Dendritic cell treated with granulocyte-macrophage colony-stimulating factor and Interleukin-4, amounts not matched to agents 40 ng/mL and 50 ng/mL, for 4 days (primary cell): ENCODE measurements at regions not wholly inside any gene's neighbourhood (a gene's known extent, or its start where the extent isn't known, plus 50 kb on each side); places are given as distances from the start of the nearest gene placed in this dataset.

Source experiments
- H3K27ac Mint-ChIP-seq: one replicate; pipeline ENCODE4 v1.8.0; 2022; ENCODE audit warnings: mild to moderate bottlenecking, mixed read lengths
- H3K27me3 Mint-ChIP-seq: one replicate; pipeline ENCODE4 v1.8.0; 2022; ENCODE audit warnings: mild to moderate bottlenecking, mixed read lengths
- H3K36me3 Mint-ChIP-seq: one replicate; pipeline ENCODE4 v1.8.0; 2022; ENCODE audit warnings: low read depth, mixed read lengths
- H3K4me1 Mint-ChIP-seq: one replicate; pipeline ENCODE4 v1.8.0; 2022; ENCODE audit warnings: low read depth, mixed read lengths
- H3K4me3 Mint-ChIP-seq: one replicate; pipeline ENCODE4 v1.8.0; 2022; ENCODE audit warnings: mild to moderate bottlenecking, moderate library complexity, mixed read lengths
- H3K9me3 Mint-ChIP-seq: one replicate; pipeline ENCODE4 v1.8.0; 2022; ENCODE audit warnings: mixed read lengths
- intact Hi-C: fragments of 100-400 bp; cut with micrococcal nuclease; formaldehyde crosslinking; loops from one replicate; pipeline ENCODE4 v1.15.0; 2022

- no peaks in the 10 kb centered on the region for H3K4me1 Mint-ChIP-seq
- H3K4me3 Mint-ChIP-seq, result no peak overlapping the region
- H3K36me3 Mint-ChIP-seq, result no peaks in the 10 kb centered on the region
- H3K27me3 Mint-ChIP-seq, result no peaks in the 10 kb centered on the region
- H3K9me3 Mint-ChIP-seq, result no peaks in the 10 kb centered on the region
- intact Hi-C loops, result no loop called here
- no peak overlapping the region for H3K27ac Mint-ChIP-seq
Measured at GRCh38 chr5:97420646-97421045, 237.6 kb upstream of the RIOK2 start.

- H3K36me3 Mint-ChIP-seq, result no peaks in the 10 kb centered on the region
- intact Hi-C loops, result no loop called here
- no peaks in the 10 kb centered on the region for H3K27me3 Mint-ChIP-seq
- no peak overlapping the region for H3K4me3 Mint-ChIP-seq
- H3K27ac Mint-ChIP-seq, result no peak overlapping the region
- H3K4me1 Mint-ChIP-seq, result no peaks in the 10 kb centered on the region
- H3K9me3 Mint-ChIP-seq, result no peaks in the 10 kb centered on the region
Measured at GRCh38 chr5:97422678-97423077, 239.6 kb upstream of the RIOK2 start.

- H3K27ac Mint-ChIP-seq, result no peak overlapping the region
- H3K4me1 Mint-ChIP-seq, result no peaks in the 10 kb centered on the region
- H3K4me3 Mint-ChIP-seq, result no peak overlapping the region
- intact Hi-C loops, result no loop called here
- no peaks in the 10 kb centered on the region for H3K9me3 Mint-ChIP-seq
- no peaks in the 10 kb centered on the region for H3K36me3 Mint-ChIP-seq
- H3K27me3 Mint-ChIP-seq, result no peaks in the 10 kb centered on the region
Measured at GRCh38 chr5:97425511-97425910, 242.5 kb upstream of the RIOK2 start.

- intact Hi-C loops, result no loop called here
- Mint-ChIP-seq H3K4me1 (no peaks in the 10 kb centered on the region), H3K27me3 (no peaks in the 10 kb centered on the region), H3K27ac (no peak overlapping the region), H3K36me3 (no peaks in the 10 kb centered on the region), H3K9me3 (no peaks in the 10 kb centered on the region), H3K4me3 (no peak overlapping the region)
Measured at GRCh38 chr5:97427235-97427634, 244.2 kb upstream of the RIOK2 start.

GRCh38 chr5:97434021-97434420, 251.0 kb upstream of the RIOK2 start:
- intact Hi-C loops, result no loop called here
- Mint-ChIP-seq H3K4me3 (no peak overlapping the region), H3K36me3 (no peaks in the 10 kb centered on the region), H3K4me1 (no peaks in the 10 kb centered on the region), H3K27ac (no peak overlapping the region), H3K27me3 (no peaks in the 10 kb centered on the region), H3K9me3 (no peaks in the 10 kb centered on the region)

- Mint-ChIP-seq H3K27me3 (no peaks in the 10 kb centered on the region), H3K27ac (no peak overlapping the region), H3K36me3 (no peaks in the 10 kb centered on the region), H3K4me3 (no peak overlapping the region), H3K4me1 (no peaks in the 10 kb centered on the region), H3K9me3 (no peaks in the 10 kb centered on the region)
- intact Hi-C loops, result no loop called here
Measured at GRCh38 chr5:97436405-97436804, 253.4 kb upstream of the RIOK2 start.

DNA sequence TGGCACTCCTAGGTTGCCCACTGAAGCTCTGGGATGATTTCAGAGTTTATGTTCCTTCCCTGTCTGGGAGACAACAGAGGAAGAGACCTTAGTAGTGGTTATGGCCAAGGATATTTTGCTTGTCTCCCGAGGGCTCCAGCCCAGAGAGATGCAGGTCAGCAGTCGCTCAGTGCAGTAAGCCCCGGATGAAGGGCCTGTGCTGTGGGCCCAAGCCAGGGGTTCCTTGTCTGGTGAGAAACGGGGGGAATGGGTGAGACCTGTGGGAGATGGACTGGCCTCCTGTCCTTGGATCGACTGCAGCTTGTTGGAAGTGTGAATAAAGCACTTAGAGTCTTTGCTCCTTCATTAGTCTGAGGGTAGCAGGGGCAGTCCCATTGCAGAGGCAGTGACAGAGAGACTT, 260.7 kb upstream of the RIOK2 start:
- H3K27me3 Mint-ChIP-seq, result no peaks in the 10 kb centered on the region
- peaks cover 32% of the 10 kb centered on the region for H3K9me3 Mint-ChIP-seq
- intact Hi-C loops, result no loop called here
- H3K36me3 Mint-ChIP-seq, result no peaks in the 10 kb centered on the region
- no peak overlapping the region for H3K4me3 Mint-ChIP-seq
- H3K27ac Mint-ChIP-seq, result no peak overlapping the region
- no peaks in the 10 kb centered on the region for H3K4me1 Mint-ChIP-seq

DNA sequence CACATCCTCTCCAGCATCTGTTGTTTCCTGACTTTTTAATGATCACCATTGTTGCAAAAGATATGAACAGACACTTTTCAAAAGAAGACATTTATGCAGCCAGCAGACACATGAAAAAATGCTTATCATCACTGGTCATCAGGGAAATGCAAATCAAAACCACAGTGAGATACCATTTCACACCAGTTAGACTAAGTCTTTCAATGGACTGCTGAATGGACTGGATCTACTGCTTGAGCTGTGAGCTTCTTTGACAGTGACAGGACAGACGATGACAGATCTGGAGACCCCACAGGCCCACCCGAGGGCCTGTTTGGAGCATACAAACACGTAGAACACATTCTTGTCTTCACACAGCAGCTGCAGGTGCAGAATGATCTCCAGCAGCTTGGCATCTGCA, 266.1 kb upstream of the RIOK2 start:
- H3K27ac Mint-ChIP-seq, result no peak overlapping the region
- no peaks in the 10 kb centered on the region for H3K36me3 Mint-ChIP-seq
- intact Hi-C loops, result no loop called here
- no peak overlapping the region for H3K4me3 Mint-ChIP-seq
- no peaks in the 10 kb centered on the region for H3K27me3 Mint-ChIP-seq
- H3K9me3 Mint-ChIP-seq, result peaks cover 12% of the 10 kb centered on the region
- no peaks in the 10 kb centered on the region for H3K4me1 Mint-ChIP-seq

- intact Hi-C loops, result no loop called here
- Mint-ChIP-seq H3K9me3 (no peaks in the 10 kb centered on the region), H3K27me3 (no peaks in the 10 kb centered on the region), H3K36me3 (no peaks in the 10 kb centered on the region), H3K27ac (no peak overlapping the region), H3K4me3 (no peak overlapping the region), H3K4me1 (no peaks in the 10 kb centered on the region)
Measured at GRCh38 chr5:97452646-97453045, 269.6 kb upstream of the RIOK2 start.

DNA sequence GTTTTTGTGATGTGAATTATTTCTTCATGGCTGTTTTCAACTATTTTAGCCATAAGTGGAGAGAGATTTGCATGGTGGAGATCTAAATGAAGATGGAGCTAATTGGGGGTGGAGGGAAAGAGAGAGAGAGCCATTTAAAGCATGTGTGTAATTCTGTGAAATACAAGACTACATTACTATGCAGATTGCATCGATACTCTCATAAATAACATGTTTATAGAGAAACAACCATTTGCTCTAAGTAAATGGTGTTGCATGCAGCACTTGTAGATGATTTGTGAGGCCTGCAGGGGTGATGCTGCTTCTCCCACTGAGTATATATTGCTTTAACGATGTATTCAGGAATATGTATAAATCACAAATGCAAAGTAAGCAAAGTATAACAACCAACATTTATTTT, 270.2 kb upstream of the RIOK2 start:
- H3K36me3 Mint-ChIP-seq, result no peaks in the 10 kb centered on the region
- no peaks in the 10 kb centered on the region for H3K9me3 Mint-ChIP-seq
- no peak overlapping the region for H3K4me3 Mint-ChIP-seq
- H3K27me3 Mint-ChIP-seq, result no peaks in the 10 kb centered on the region
- H3K4me1 Mint-ChIP-seq, result no peaks in the 10 kb centered on the region
- intact Hi-C loops, result no loop called here
- H3K27ac Mint-ChIP-seq, result no peak overlapping the region

DNA sequence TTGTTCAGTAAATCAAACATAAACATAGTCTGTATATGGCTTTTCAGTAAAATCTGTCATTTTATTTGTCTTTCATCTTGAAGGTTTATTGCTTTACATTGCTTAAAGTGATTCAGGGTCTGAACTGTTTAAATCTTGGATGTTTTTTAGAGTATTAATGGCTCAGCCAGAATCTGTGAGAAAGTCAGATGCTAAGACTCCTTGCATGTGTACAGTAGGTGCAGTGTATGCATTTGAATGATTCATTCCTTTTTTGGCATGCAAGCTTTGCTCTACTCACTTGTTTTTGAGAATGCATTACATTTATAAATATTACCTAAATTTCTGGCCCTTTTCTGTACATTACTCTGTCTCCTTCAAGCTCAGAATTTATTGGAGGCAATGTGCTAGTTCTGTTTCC, 271.0 kb upstream of the RIOK2 start:
- H3K27me3 Mint-ChIP-seq, result no peaks in the 10 kb centered on the region
- H3K36me3 Mint-ChIP-seq, result no peaks in the 10 kb centered on the region
- no peaks in the 10 kb centered on the region for H3K9me3 Mint-ChIP-seq
- intact Hi-C loops, result no loop called here
- H3K4me1 Mint-ChIP-seq, result no peaks in the 10 kb centered on the region
- no peak overlapping the region for H3K4me3 Mint-ChIP-seq
- no peak overlapping the region for H3K27ac Mint-ChIP-seq

GRCh38 chr5:97455996-97456395, 272.9 kb upstream of the RIOK2 start:
- no peaks in the 10 kb centered on the region for H3K36me3 Mint-ChIP-seq
- intact Hi-C loops, result no loop called here
- no peaks in the 10 kb centered on the region for H3K9me3 Mint-ChIP-seq
- no peak overlapping the region for H3K27ac Mint-ChIP-seq
- H3K4me1 Mint-ChIP-seq, result no peaks in the 10 kb centered on the region
- no peaks in the 10 kb centered on the region for H3K27me3 Mint-ChIP-seq
- H3K4me3 Mint-ChIP-seq, result no peak overlapping the region

DNA sequence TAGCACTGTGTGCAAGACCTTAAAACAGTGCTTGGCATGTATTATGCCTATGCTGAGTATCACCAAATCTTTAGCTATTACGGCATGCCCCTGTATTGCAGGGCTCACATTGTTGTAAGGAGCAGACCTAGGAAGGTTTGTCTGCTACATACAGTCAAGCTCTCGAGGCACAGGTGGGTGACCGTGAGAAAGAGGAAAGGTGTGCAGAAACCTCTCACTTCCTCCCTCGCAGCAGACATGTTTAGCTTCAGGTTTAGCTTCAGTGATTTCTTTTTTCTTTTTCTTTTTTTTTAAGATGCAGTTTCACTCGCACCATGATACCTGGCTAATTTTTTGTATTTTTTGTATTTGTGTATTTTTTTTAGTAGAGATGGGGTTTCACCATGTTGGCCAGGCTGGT, 275.8 kb upstream of the RIOK2 start:
- Mint-ChIP-seq H3K27ac (no peak overlapping the region), H3K4me1 (no peaks in the 10 kb centered on the region), H3K27me3 (no peaks in the 10 kb centered on the region), H3K4me3 (no peak overlapping the region), H3K9me3 (no peaks in the 10 kb centered on the region), H3K36me3 (no peaks in the 10 kb centered on the region)
- intact Hi-C loops, result no loop called here

- Mint-ChIP-seq H3K4me1 (no peaks in the 10 kb centered on the region), H3K27ac (no peak overlapping the region), H3K4me3 (no peak overlapping the region), H3K27me3 (no peaks in the 10 kb centered on the region), H3K9me3 (peaks cover 41% of the 10 kb centered on the region), H3K36me3 (no peaks in the 10 kb centered on the region)
- intact Hi-C loops, result no loop called here
Measured at GRCh38 chr5:97471951-97472350, 288.9 kb upstream of the RIOK2 start.

DNA sequence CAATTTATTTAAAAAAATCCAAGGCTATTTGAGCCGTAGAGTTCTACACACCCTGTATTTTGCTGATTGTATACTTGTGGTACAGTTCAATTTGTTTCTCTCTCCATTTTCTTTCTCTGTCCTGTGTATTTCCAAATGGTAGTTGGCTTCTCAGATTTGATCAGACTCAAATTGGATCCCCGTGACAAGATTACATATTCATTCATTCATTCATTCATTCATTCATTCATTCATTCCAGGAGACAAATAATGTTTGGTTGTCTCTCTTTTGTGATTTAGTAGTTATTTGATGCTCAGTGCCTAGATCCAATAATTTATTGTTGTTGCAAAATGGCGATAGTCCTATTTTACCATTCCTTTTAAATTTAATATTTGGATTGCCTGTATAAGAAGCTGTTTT, 292.8 kb upstream of the RIOK2 start:
- Mint-ChIP-seq H3K36me3 (no peaks in the 10 kb centered on the region), H3K4me1 (no peaks in the 10 kb centered on the region), H3K9me3 (peaks cover 2% of the 10 kb centered on the region), H3K27me3 (no peaks in the 10 kb centered on the region), H3K4me3 (no peak overlapping the region), H3K27ac (no peak overlapping the region)
- intact Hi-C loops, result no loop called here
